ENCODE measurements at regions not wholly inside any gene's neighbourhood (a gene's known extent, or its start where the extent isn't known, plus 50 kb on each side); places are given as distances from the start of the nearest gene placed in this dataset.

GRCh38 chr5:2181149-2181548 lies 298.4 kb upstream of the IRX4 start:
- TF ChIP-seq CTCF (IDR thresholded peaks at IDR 0.05; ENCODE audit: insufficient read depth, low read length, poor library complexity, severe bottlenecking) (no peak), EZH2phosphoT487 (conservative IDR thresholded peaks at IDR 0.05; ENCODE audit: low read length) (no peak)
